Thyroid gland (tissue), 4 donors: ENCODE measurements at regions not wholly inside any gene's neighbourhood (a gene's known extent, or its start where the extent isn't known, plus 50 kb on each side); places are given as distances from the start of the nearest gene placed in this dataset.
"Not testable (repeated sequence)": the region's sequence is repeated elsewhere in the genome, so short reads cannot be mapped to it uniquely, and the experiment has no call there.

Experiments used
- DNase-seq, 2 donors: peaks; one replicate each; pipeline ENCODE4 v3.0.0-alpha.2; 2019
- H3K27ac ChIP-seq, 3 donors: fragments of 200-600 bp; sonication (generic); 1 replicate in 2 of 3; 2 replicates in 1 of 3; pipeline ENCODE4 v1.5.1; 2016 to 2019; ENCODE audit warnings: mild to moderate bottlenecking in 1 of 3, moderate library complexity in 1 of 3
- H3K27me3 ChIP-seq: fragments of 200-600 bp; sonication (generic); one replicate; pipeline ENCODE4 v1.5.1; 2019
- H3K36me3 ChIP-seq, 2 donors: fragments of 200-600 bp; sonication (generic); one replicate each; pipeline ENCODE4 v1.5.1; 2016 to 2019
- H3K4me1 ChIP-seq, 2 donors: fragments of 200-600 bp; sonication (generic); one replicate each; pipeline ENCODE4 v1.5.1; 2017 to 2019
- H3K4me3 ChIP-seq, 3 donors: fragments of 200-600 bp; sonication (generic); replicated peaks in 1 of 3; 1 replicate in 2 of 3; 2 replicates in 1 of 3; pipeline ENCODE4 v1.5.1; 2016; ENCODE audit warnings: mild to moderate bottlenecking in 1 of 3
- H3K9me3 ChIP-seq: fragments of 200-600 bp; sonication (generic); one replicate; pipeline ENCODE4 v1.5.1; 2017
- POLR2A ChIP-seq, 2 donors: fragments of 450-650 bp; IDR thresholded peaks; one replicate each; pipeline ENCODE4 v1.6.1; 2017; ENCODE audit warnings: antibody characterized with exemption in 2 of 2, mild to moderate bottlenecking in 2 of 2, moderate library complexity in 1 of 2
- WGBS, 2 donors: methylation state at CpG; one replicate each; pipeline ENCODE4 v1.1.5; 2017; 5-methylcytosine and 5-hydroxymethylcytosine counted together
- intact Hi-C: fragments of 100-400 bp; cut with DNase I; formaldehyde crosslinking; loops from one replicate; pipeline ENCODE4 v1.15.1; 2023
- TF ChIP-seq, protein P1 (sequence below), 6 experiments: fragments of 200-600 bp in 3 of 6; fragments of 450-650 bp in 3 of 6; sonication (generic) in 3 of 6; IDR thresholded peaks; one replicate each; pipeline ENCODE4 v1.5.1; 2016 to 2019; ENCODE audit warnings: antibody characterized with exemption in 6 of 6, mild to moderate bottlenecking in 2 of 6, inconsistent platforms in 1 of 6, moderate library complexity in 1 of 6

DNA sequence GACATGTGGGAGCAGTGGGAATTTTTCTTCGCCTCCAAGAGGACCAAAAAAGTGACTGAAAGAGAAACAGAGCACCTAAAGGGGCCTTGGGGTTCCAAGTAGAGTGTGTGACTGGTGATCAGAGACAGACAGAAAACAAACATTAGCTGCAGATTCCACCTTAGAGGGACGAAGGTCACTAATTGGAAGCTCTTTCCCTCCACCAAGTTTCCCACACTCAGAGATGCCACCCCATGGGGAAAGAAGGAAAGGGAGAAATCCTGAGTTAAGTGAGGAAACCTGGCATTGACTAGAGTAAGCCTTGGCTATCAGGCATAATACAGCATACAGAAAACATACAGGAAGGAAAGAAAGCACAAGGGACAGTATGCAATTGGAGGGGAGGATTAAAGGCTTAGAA, 90.9 kb downstream of the HNRNPD start:
- no peak for TF ChIP-seq POLR2A (IDR thresholded peaks at IDR 0.05)
- TF ChIP-seq, protein P1, sequence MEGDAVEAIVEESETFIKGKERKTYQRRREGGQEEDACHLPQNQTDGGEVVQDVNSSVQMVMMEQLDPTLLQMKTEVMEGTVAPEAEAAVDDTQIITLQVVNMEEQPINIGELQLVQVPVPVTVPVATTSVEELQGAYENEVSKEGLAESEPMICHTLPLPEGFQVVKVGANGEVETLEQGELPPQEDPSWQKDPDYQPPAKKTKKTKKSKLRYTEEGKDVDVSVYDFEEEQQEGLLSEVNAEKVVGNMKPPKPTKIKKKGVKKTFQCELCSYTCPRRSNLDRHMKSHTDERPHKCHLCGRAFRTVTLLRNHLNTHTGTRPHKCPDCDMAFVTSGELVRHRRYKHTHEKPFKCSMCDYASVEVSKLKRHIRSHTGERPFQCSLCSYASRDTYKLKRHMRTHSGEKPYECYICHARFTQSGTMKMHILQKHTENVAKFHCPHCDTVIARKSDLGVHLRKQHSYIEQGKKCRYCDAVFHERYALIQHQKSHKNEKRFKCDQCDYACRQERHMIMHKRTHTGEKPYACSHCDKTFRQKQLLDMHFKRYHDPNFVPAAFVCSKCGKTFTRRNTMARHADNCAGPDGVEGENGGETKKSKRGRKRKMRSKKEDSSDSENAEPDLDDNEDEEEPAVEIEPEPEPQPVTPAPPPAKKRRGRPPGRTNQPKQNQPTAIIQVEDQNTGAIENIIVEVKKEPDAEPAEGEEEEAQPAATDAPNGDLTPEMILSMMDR (IDR thresholded peaks at IDR 0.05): no peak
- no peaks in the 10 kb centered on the region for H3K36me3 ChIP-seq
- H3K27ac ChIP-seq: no peak overlapping the region
- no peak for DNase-seq
- intact Hi-C loops: loop anchor here (10.0 kb wide), 2 partner anchors 92 to 732 kb away; partner anchors contain the start of genes HNRNPD and LIN54
- 68 to 77% methylated on average over 2 of the region's 2 CpGs for WGBS, 2 donors
- H3K4me3 ChIP-seq: no peak overlapping the region
- no peaks in the 10 kb centered on the region for H3K4me1 ChIP-seq
- no peaks in the 10 kb centered on the region for H3K9me3 ChIP-seq
- no peaks in the 10 kb centered on the region for H3K27me3 ChIP-seq

DNA sequence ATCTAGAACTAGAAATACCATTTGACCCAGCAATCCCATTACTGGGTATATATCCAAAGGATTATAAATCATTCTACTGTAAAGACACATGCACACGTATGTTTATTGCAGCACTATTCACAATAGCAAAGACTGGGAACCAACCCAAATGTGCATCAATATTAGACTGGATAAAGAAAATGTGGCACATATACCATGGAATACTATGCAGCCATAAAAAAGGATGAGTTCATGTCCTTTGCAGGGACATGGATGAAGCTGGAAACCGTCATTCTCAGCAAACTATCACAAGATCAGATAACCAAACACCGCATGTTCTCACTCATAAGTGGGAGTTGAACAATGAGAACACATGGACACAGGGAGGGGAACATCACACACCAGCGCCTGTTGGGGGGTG, 94.2 kb downstream of the HNRNPD start:
- H3K27ac ChIP-seq, H3K36me3 ChIP-seq, H3K4me1 ChIP-seq, H3K9me3 ChIP-seq, H3K27me3 ChIP-seq, H3K4me3 ChIP-seq, intact Hi-C loops, DNase-seq: not testable (repeated sequence)
- WGBS, 2 donors: 94 to 95% methylated on average over 4 of the region's 4 CpGs

DNA sequence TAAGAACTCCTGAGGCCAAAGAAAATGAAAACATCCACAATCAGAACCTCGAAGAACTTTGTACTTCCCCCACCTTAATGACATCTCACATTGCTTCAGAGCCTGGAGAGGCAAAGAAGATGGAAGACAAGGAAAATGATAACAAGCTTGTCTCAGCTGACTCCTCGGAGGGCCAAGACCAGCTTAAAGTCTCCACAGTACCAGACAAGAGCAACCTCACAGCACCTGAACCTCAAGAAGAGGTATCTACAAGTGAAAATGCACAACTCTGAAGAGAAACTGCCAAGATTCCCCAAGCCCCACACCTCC, 97.5 kb downstream of the HNRNPD start:
- intact Hi-C loops: no loop called here

DNA sequence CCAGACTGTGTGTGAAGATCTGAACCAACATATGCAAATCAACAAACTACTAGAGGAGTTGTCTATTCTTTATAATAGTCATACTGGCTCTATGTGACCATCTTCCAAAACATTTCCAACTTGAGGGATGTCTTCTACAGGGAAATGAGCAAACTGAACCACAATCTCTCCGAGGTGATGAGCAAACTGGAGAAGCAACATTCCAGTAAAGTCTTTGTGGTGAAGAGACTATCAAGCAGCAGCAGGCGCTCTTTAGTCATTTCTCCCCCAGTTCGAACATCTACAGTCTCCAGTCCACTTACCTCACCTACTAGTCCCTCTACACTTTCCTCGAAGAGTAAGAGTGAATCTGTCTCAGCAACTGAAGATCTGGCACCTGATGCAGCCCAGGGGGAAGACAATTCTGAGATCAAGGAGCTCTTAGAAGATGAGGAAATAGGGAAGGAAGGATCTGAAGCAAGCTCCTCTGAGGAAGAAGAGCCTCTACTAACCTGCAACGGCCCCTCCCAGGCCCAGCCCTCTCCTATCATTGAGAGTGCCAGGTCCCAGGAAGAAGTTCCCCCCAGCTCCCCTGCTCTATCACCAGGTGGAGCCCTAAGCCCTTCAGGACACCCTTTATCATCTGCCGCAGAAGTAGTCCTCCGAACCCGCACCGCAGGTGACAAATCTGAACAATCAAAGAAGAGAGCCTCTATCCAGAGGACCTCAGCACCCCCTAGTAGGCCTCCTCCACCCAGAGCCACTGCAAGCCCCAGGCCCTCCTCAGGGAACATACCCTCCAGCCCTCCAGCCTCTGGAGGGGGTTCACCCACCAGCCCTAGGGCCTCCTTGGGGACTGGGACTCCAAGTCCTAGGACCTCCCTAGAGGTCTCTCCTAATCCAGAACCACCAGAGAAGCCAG, 98.1 kb downstream of the HNRNPD start:
- TF ChIP-seq POLR2A (IDR thresholded peaks at IDR 0.05): no peak
- TF ChIP-seq, protein P1 (IDR thresholded peaks at IDR 0.05): no peak
- Histone ChIP-seq H3K4me1 (peaks cover 0 to 6% of the 10 kb centered on the region in 2 donors), H3K4me3 (no peak overlapping the region), H3K27me3 (no peaks in the 10 kb centered on the region), H3K9me3 (no peaks in the 10 kb centered on the region), H3K27ac (no peak overlapping the region), H3K36me3 (no peaks in the 10 kb centered on the region)
- WGBS, 2 donors: 82 to 85% methylated on average over 9 of the region's 9 CpGs
- intact Hi-C loops: no loop called here
- DNase-seq: no peak

More for the DNA sequence above, 97.5 kb downstream of the HNRNPD start:
- no peak overlapping the region for H3K27ac ChIP-seq
- peaks cover 0 to 6% of the 10 kb centered on the region in 2 donors for H3K4me1 ChIP-seq
- H3K27me3 ChIP-seq: no peaks in the 10 kb centered on the region
- DNase-seq: no peak
- H3K4me3 ChIP-seq: no peak overlapping the region
- H3K9me3 ChIP-seq: no peaks in the 10 kb centered on the region
- TF ChIP-seq POLR2A (IDR thresholded peaks at IDR 0.05): no peak
- TF ChIP-seq, protein P1 (IDR thresholded peaks at IDR 0.05): no peak
- no peaks in the 10 kb centered on the region for H3K36me3 ChIP-seq
- WGBS, 2 donors: 90 to 94% methylated on average over 2 of the region's 2 CpGs

DNA sequence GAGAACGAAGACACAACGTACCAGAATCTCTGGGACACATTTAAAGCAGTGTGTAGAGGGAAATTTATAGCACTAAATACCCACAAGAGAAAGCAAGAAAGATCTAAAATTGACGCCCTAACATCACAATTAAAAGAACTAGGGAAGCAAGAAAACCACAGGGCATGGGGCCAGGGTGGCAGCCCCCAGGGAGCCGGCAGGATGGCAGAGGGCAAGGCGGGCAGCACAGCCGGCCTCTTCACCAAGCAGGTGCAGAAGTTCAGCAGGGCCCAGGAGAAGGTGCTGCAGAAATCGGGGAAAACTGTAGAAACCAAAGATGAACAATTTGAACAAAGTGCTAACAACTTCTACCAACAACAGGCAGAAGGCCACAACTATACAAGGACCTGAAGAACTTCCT, 99.1 kb downstream of the HNRNPD start:
- DNase-seq, intact Hi-C loops: not testable (repeated sequence)

DNA sequence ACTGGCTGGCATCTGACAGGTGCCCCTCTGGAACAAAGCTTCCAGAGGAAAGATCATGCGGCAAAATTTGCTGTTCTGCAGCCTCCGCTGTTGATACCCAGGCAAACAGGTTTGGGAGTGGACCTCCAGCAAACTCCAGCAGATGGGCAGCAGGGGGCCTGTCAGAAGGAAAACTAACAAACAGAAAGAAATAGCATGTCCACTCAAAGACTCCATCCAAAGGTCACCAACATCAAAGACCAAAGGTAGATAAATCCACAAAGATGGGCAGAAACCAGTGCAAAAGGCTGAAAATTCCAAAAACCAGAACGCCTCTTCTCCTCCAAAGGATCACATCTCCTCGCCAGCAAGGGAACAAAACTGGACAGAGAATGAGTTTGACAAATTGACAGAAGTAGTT, 101.3 kb downstream of the HNRNPD start:
- intact Hi-C loops, H3K36me3 ChIP-seq, DNase-seq, H3K27me3 ChIP-seq, H3K9me3 ChIP-seq, H3K27ac ChIP-seq, H3K4me3 ChIP-seq, H3K4me1 ChIP-seq: not testable (repeated sequence)
- 79 to 88% methylated on average over 4 of the region's 4 CpGs for WGBS, 2 donors

More for the DNA sequence above, 99.1 kb downstream of the HNRNPD start:
- H3K36me3 ChIP-seq, H3K9me3 ChIP-seq, H3K27ac ChIP-seq, H3K27me3 ChIP-seq, H3K4me1 ChIP-seq, H3K4me3 ChIP-seq: not testable (repeated sequence)
- 89 to 91% methylated on average over 7 of the region's 7 CpGs for WGBS, 2 donors

DNA sequence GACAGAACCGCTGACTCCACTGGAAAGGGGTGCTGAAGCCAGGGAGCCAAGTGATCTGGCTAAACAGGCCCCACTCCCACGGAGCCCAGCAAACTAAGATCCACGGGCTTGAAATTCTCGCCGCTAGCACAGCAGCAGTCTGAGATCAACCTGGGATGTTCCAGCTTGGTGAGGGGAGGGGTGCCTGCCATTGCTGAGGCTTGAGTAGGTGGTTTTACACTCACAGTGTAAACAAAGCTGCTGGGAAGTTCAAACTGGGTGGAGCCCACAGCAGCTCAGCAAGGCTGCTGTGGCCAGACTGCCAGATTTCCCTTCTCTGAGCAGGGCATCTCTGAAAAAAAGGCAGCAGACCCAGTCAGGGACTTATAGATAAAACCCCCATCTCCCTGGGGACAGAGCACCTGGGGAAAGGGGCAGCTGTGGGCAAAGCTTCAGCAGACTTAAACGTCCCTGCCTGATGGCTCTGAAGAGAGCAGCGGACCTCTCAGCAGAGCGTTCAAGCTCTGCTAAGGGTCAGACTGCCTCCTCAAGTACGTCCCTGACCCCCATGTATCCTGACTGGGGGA, 101.8 kb downstream of the HNRNPD start:
- H3K4me1 ChIP-seq, H3K9me3 ChIP-seq, intact Hi-C loops, H3K27ac ChIP-seq, H3K4me3 ChIP-seq, H3K27me3 ChIP-seq, H3K36me3 ChIP-seq: not testable (repeated sequence)
- 22 to 44% methylated on average over 9 of the region's 9 CpGs for WGBS, 2 donors
- DNase-seq: peak; percentile 2 to 17
